PC-9 (cell line): ENCODE measurements at regions not wholly inside any gene's neighbourhood (a gene's known extent, or its start where the extent isn't known, plus 50 kb on each side); places are given as distances from the start of the nearest gene placed in this dataset.

Experiments
- EZH2 ChIP-seq: fragments of 200-600 bp; sonication (generic); IDR thresholded peaks from 2 replicates; pipeline ENCODE4 v1.8.0; 2017; ENCODE audit warnings: antibody characterized with exemption, low read depth
- TF ChIP-seq, protein P1 (sequence below): fragments of 200-600 bp; sonication (generic); conservative IDR thresholded peaks from 2 replicates; pipeline ENCODE4 v1.6.1; 2017; ENCODE audit warnings: mixed run types, antibody characterized with exemption, mild to moderate bottlenecking, moderate library complexity

DNA sequence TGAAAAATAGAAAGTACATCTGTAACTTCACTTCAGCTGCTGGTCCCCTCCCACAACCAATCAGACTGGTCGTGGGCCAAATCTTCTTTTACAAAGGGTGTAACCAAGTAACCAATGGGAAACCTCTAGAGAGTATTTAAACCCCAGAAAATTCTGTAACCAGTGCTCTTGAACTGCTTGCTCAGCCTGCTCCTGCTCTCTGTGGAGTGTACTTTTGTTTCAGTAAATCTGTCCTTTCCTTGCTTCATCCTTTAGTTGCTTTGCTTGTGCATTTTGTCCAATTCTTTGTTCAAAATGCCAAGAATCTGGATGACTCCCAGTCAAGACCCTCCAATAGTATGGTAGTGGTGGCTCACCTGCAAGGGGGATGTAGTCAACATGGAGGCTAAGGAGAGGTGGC, 489.1 kb downstream of the FUT8 start:
- TF ChIP-seq, protein P1, sequence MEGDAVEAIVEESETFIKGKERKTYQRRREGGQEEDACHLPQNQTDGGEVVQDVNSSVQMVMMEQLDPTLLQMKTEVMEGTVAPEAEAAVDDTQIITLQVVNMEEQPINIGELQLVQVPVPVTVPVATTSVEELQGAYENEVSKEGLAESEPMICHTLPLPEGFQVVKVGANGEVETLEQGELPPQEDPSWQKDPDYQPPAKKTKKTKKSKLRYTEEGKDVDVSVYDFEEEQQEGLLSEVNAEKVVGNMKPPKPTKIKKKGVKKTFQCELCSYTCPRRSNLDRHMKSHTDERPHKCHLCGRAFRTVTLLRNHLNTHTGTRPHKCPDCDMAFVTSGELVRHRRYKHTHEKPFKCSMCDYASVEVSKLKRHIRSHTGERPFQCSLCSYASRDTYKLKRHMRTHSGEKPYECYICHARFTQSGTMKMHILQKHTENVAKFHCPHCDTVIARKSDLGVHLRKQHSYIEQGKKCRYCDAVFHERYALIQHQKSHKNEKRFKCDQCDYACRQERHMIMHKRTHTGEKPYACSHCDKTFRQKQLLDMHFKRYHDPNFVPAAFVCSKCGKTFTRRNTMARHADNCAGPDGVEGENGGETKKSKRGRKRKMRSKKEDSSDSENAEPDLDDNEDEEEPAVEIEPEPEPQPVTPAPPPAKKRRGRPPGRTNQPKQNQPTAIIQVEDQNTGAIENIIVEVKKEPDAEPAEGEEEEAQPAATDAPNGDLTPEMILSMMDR = no peak
- TF ChIP-seq EZH2 = no peak
